Ecto neural progenitor cell (in vitro differentiated cells): ENCODE measurements at regions not wholly inside any gene's neighbourhood (a gene's known extent, or its start where the extent isn't known, plus 50 kb on each side); places are given as distances from the start of the nearest gene placed in this dataset.

Experiments used
- DNase-seq: peaks from one replicate; pipeline ENCODE4 v3.0.0-alpha.2; 2018; ENCODE audit warnings: low spot score

DNA sequence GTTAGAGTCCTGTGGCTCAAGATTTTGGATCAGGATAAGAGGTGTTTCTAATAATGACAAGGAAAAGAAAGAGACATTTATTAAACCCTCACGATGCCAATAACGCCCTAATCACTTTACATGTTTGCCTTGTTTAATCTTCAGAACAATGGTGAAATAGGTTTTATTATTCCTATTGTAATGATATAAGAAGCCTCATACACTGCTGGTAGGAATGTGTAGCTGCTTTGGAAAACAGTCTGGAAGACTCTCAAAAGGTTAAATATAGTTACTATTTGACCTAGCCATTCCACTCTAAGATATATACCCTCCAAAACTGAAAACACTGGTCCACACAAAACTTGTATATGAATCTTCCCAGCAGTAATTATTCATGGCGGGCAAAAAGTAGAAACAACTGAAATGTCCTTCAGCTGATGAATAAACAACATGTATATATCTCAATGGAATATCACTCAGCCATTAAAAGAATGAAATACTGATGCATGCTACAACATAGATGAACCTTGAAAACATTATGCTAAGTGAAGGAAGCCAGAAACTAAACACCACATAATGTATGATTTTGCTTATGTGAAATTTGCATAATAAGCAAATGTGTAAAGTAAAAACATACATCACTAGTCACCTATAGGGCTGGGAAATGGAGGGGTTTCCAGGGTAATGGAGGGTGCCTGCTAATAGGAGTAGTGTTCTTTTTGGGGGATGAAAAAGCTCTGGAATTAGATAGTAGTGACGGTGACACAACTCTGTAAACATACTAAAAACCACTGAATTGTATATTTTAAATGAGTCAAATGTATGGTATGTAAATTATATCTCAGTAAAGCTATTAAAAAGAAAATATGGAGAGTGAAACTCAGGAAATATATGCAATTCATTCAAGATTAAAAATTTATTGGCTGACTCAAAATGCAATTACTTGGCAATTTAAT lies 76.9 kb upstream of the ANK3 start:
- DNase-seq: no peak

DNA sequence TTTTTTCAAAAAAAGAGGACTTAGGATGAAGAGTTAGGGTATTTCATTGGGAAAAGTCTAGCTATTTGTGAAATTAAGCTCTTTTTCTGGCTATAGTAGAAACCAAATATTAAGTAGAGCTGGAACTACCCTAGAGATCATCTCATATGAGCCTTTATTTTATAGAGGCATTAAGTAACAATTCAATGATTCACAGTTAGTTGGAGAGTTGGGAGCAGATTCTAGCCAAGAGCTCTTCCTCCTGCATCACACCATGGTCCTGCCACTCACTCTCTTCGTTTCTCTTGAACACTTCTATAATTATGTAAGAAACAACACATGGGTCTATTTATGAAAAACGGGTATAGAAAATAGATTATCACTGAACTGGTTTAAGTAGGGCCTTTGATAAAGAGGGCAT lies 76.1 kb upstream of the ANK3 start:
- no peak for DNase-seq

DNA sequence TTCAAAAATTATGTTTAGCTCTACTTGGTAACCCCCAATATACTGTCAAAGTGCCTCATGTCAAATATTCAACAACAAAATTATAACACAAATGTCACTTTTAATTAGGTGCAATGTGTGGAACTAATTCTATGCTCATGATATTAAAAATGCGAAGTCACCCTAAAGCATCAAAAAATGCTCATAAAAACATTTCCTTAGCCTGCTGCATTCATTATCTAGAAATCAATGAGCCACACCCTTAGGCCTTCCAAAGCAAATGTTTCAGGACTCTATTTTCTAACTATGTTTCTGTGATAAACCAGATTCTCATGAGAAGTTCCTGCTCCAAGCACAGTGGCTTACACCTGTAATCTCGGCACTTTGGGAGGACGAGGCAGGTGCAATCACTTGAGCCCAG lies 75.0 kb upstream of the ANK3 start:
- no peak for DNase-seq

DNA sequence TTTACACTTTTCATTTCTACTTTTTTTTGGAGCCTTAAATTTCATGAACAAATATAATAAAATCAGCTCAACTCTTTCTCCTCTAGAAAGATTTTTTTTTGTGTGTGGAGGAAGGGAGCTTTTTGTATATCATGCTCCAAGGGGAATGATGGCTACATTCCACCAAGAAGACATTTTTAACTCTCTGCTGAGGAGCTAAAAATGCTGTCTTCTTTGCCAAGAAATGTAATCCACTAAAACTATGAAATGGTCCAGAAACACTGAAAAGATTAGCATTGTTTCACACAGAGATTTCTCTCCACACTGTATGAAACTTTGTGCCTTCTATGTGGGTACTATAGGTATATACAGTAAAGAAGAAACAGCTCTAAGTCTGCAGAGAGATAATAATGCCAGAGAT lies 74.1 kb upstream of the ANK3 start:
- no peak for DNase-seq

DNA sequence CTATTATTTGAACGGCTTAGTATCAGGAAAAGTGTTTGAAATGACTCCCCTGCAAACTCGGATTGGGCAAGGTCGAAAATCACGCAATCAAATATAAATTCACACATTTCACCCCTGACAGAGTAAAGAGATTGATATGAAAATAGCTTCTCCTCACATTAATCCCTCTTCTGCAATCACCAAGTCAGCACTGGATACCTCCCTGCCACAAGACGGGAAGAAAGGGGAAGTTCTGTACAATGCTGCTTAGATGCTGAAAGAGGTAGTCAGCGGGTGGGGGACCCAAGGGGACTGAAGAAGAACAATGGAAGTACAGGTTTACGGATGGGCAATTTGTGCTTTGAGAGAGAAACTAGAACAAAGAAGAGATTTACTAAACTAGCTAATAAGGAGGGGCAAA lies 72.0 kb upstream of the ANK3 start:
- no peak for DNase-seq

DNA sequence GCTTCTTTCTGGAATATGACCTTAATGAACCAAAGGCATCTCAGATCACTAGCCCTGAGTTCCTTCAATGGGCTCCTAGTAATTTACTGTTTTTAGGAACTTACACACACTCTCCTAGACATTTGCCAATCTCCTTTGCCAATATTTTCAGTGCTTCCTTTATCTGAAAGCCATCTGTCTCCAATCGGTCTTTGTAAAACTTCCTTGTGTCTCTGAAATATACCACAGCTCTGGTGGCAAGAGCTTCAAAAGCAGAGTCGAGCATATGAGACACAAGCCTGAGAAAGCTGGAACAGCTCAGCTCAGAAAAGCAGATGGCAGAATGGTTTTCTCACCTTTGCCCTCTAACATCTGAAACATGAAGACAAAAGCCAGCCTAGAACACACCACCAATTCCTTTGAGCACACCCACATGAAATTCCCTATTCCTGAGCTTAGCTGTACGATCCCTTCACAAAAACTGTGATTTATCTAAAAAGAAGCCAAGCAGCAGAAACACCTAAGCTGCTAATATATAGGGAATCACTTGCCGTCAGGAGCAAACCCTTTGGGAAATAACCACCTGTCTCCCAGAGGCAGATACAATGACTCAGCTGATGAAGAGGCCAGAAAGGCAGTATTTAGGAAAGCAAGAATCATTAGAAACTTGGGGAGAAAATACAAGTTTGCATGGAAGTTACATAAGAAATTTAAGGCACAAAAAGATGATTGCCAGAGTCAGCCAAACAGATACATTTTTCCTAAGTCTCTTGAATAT lies 70.2 kb upstream of the ANK3 start:
- no peak for DNase-seq

DNA sequence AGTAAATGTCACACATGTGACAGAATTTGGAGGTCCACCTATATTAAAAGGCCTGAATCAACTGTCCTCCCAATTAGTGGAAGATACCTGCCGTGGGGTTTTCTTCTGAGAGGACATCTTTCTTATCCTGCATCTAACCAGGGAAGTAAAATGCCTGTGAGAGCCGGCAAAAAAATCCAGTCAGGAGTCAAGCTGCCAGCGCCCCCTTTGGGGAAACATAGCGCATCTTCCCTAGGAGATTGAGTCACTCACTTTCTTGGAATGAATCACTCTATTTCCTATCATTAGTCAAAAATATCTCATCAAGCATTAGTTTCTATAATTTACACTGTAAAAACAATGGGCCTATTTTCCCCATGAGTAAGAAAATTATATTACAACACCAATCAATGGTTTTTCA lies 66.4 kb upstream of the ANK3 start:
- DNase-seq: no peak

DNA sequence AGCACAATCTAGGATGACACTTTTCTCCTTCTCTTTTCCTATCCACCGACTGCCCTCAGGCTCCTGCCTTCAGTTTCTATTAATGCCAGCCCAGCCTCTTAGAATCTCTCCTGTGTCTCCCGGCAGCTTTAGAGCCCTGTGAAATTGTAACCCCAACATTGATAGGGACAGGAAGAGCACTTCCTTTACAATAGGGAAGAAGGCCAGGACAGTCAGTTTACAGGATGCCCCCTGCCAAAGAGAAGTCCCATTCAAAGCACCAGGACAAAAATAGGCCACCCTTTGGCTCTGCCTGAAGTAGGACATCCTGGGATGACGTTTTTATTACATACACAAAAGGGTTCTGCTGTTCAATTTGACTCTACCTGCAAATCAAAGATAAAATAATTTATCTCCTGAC lies 64.7 kb upstream of the ANK3 start:
- DNase-seq: no peak

DNA sequence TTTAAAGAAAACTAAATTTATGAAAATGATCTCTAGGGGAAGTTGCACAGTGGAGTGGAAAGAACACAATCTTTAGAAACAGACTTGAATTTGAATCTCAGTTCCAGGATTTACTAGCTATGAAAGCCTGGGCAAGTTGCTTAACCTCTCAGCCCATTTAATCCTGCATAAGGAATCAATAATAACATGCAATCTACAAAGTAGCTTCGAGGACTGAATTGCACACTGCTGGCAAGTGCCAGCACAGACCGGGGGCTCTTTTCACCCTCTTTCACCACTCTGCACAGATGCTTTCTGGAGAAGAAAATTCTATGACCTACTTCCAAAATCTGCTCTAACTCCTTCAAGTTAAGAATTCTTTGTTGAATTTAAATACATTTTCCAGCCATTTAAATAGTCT lies 63.4 kb upstream of the ANK3 start:
- DNase-seq: no peak

DNA sequence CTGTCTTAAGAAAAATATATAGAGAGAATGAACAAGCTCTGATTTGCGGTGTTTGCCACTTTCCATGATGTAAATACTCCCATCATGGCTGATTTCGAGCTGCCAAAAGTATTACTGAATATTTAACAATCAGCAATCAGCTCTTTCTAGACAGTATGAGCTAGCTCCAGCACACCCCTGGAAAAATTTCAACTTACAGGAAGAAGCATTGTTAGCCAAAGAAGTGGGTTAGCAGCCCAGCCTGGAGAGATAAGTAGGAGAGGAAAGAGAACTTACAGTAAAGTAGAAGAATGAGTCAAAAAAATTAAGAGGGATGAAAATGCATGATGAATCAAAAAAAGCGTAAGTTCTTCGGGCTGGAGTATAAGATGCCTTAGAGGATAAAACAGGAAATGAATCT lies 60.6 kb upstream of the ANK3 start:
- DNase-seq: no peak

DNA sequence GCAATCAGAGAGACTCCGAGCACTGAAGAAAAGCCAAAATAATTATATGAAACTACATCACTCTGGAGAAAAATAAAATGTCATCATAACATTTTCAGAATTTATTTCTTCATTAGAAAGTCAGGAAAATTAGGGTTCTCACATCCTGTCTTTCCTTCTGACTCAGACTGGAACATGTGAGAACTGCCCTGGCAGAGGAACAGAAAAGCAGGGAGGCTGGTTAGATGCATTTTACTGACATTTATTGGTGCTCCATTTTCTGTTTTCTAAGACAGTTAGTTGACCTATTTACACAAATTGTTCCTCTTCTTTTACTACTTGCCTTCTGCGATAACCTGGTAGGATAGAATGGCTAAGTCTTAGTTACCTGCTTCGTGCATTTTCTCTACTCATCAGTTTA lies 58.6 kb upstream of the ANK3 start:
- no peak for DNase-seq

DNA sequence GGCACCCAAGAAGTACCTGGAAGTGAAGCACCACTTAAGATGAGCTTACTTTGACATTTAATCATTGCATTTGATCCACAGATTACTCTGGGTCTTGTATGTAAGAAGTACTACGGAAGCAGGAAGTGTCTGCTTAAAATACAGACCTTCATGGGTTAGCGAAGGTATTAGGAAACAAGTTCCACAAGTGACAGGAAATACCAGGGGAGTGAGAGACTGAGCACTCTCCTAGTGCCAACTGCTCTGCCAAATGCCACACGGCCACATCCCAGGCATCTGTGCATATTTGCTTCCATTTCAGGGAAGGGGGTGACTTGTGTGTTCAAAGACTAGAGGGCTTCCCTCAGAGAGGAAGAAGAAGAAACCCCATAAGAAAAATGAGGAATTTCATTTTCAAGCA lies 57.2 kb upstream of the ANK3 start:
- no peak for DNase-seq

DNA sequence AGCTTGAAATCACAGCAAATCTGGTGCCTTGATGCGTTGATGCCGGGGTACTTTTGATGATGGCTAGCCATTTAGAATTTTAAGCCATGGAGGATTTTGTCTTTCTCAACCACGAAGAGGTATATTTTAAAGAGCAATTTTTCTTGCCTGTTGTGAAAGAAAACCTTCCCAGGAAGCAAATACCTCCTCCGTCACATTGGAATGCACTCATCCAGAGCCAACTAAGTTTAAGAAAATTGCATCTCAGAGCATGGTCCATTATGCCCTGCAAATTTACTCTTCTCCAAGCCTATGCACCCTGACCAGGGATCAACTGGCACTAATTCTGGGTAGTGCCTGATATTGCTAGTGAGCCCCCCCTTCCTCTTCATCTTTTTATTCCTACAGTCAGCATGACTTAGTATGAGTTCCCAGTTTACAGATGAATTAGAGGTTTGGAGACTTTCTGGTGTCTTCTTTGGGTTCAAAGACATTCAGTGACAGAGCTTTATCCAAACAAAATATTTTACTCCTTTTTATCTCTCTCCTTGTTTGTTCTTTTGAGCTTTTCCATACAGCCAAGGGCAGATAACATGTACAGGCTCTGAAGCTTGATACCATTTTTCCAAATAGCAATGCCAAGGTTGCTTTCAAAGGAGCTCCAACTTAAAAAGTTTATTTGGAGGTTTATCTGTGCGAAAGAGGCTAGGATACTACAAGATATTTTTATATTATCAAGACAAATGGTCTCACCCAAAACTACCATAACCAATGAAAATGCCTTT lies 56.6 kb upstream of the ANK3 start:
- DNase-seq: no peak

DNA sequence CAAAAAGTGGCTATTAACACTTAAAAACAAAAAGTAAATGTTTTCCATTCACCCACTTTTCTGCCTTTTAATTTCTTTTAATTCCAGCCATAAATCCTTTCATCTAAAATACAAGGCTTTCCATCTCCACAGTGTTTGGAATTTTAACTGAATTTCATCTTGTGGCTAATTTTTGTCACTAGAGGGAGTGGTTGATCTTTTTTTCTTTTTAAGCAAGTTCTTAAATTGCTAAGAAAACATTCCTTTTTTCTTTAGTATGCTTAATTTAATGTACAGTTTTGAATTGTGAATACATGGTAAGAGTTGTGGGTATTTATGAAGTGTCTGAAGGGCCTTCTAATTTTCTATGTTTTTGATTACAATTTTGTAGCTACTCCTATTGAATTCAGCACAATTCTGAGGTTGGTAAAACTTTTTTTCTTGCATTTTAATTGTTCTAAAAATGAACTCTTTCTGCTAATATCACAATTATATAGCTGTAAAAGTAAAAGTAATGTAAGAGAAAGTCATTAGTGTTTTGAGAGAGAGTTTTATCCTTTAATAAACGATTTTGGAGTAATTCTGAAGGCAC lies 54.9 kb upstream of the ANK3 start:
- no peak for DNase-seq

DNA sequence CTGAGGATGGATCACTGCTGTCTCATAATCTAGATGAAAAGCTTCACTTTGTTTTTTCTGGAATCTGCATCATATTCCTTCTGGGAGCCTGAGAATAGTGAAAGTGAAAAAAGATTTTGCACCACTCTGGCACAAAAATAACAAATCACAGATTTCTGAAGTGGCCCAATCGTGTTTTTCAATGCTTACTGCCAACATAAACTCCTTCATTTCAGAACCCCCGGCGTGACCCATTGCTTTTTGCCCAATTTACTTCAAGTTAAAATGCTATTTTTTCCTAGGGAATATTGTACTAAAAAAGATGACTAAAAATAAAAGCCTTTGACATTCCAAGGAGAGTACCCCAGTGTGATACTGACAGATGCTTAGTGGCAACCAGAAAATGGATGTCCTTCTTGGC lies 53.7 kb upstream of the ANK3 start:
- no peak for DNase-seq

DNA sequence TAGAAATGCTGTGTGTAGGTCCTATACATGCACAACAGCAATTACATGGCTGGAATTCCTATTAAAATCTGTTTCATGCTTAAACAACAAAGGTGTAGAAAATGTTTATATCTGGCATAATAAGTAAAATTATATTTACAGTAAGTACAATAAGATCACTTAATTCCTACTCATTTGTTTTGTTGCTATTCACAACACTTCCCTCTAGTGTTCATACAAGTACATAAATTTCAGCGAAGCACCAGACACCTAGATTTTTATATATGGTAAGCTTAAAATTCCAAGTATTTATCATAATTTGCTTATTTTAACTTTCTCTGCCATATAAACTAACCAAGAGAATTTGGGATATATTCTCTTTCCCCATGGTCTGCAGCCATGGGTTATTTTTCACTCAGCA lies 51.8 kb upstream of the ANK3 start:
- DNase-seq: no peak

DNA sequence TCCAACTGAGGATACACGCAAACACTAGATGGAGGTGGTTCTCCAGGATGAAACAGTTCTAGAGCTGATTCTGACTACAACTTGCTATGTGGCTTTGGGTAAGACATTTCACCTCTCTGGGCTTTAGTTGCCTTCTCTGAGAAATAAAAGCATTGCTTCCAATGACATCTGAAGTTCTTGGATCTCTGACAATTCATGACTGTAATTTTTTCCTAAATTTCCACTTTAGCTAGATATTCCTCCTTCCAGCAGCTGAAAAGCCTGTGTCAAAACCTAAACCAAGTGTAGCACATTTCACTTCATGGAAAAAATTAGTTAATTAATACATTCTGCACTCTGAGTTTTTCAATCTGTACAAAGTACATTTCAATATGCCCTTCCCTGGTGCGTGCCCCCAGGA lies 50.0 kb upstream of the ANK3 start:
- DNase-seq: no peak
